Transverse colon (tissue), 4 donors: ENCODE measurements at regions not wholly inside any gene's neighbourhood (a gene's known extent, or its start where the extent isn't known, plus 50 kb on each side); places are given as distances from the start of the nearest gene placed in this dataset.

ENCODE experiments used
- DNase-seq: peaks from one replicate; pipeline ENCODE4 v3.0.0-alpha.2; 2019
- H3K27ac ChIP-seq, 4 donors: fragments of 200-600 bp; sonication (generic); 2 replicates each; pipeline ENCODE4 v1.5.1; 2016 to 2018; ENCODE audit warnings: inconsistent platforms in 4 of 4
- H3K27me3 ChIP-seq: fragments of 200-600 bp; sonication (generic); 2 replicates; pipeline ENCODE4 v1.5.1; 2017; ENCODE audit warnings: inconsistent platforms
- H3K36me3 ChIP-seq, 4 donors: fragments of 200-600 bp; sonication (generic); 2 replicates each; pipeline ENCODE4 v1.5.1; 2017 to 2019; ENCODE audit warnings: inconsistent platforms in 4 of 4
- H3K4me1 ChIP-seq, 4 donors: fragments of 200-600 bp; sonication (generic); 2 replicates each; pipeline ENCODE4 v1.5.1; 2017 to 2020; ENCODE audit warnings: inconsistent platforms in 4 of 4
- H3K4me3 ChIP-seq, 4 donors: fragments of 200-600 bp; sonication (generic); 1 replicate in 1 of 4; 2 replicates in 3 of 4; pipeline versions ENCODE4 v1.5.1 to v1.6.1; 2017 to 2019; ENCODE audit warnings: inconsistent platforms in 4 of 4
- H3K9me3 ChIP-seq, 2 donors: fragments of 200-600 bp; sonication (generic); 2 replicates each; pipeline ENCODE4 v1.5.1; 2017 to 2019; ENCODE audit warnings: inconsistent platforms in 2 of 2
- CTCF ChIP-seq, 5 experiments: fragments of 200-600 bp in 3 of 5; fragments of 450-650 bp in 2 of 5; sonication (generic) in 3 of 5; IDR thresholded peaks; 1 replicate in 2 of 5; 2 replicates in 3 of 5; pipeline ENCODE4 v1.5.1; 2016 to 2017; ENCODE audit warnings: antibody characterized with exemption in 5 of 5, inconsistent platforms in 3 of 5, mild to moderate bottlenecking in 2 of 5, moderate library complexity in 1 of 5
- EP300 ChIP-seq: sonication (generic); formaldehyde crosslinking; IDR thresholded peaks from one replicate; pipeline ENCODE4 v1.6.1; 2017; ENCODE audit warnings: antibody characterized with exemption, low read depth
- POLR2A ChIP-seq: fragments of 450-650 bp; IDR thresholded peaks from one replicate; pipeline ENCODE4 v1.6.1; 2016; ENCODE audit warnings: antibody characterized with exemption, mild to moderate bottlenecking, moderate library complexity
- POLR2AphosphoS5 ChIP-seq, 3 donors: sonication (generic); formaldehyde crosslinking; IDR thresholded peaks; one replicate each; pipeline ENCODE4 v1.6.1; 2016; ENCODE audit warnings: antibody characterized with exemption in 3 of 3
- WGBS, 2 donors: methylation state at CpG; one replicate each; pipeline ENCODE4 v1.1.5; 2018; ENCODE audit warnings: low coverage in 1 of 2; 5-methylcytosine and 5-hydroxymethylcytosine counted together
- in situ Hi-C, 4 donors: fragments of 200-750 bp; cut with MboI; loops; one replicate each; pipeline versions ENCODE4 v1.15.0 to v1.15.1; 2017; ENCODE audit warnings: low sequenced_read_pairs in 3 of 4, low pct_ligation_motif_present in 1 of 4, low pct_unique_long_range_greater_than_20kb in 1 of 4
- intact Hi-C: fragments of 100-400 bp; cut with DNase I; formaldehyde crosslinking; loops from one replicate; pipeline ENCODE4 v1.15.1; 2023; ENCODE audit warnings: low total_unique reads

- Histone ChIP-seq H3K27ac (no peak overlapping the region), H3K9me3 (no peaks in the 10 kb centered on the region), H3K4me3 (no peak overlapping the region), H3K36me3 (no peaks in the 10 kb centered on the region), H3K4me1 (no peaks in the 10 kb centered on the region), H3K27me3 (no peaks in the 10 kb centered on the region)
- no peak for DNase-seq
- intact Hi-C loops (no loop called here), in situ Hi-C loops (loop anchor here in 3 of 4 donors (25.0 kb wide), 1 partner anchor 254 kb away; no protein-coding TSS in a partner anchor)
- 76 to 87% methylated on average over 10 to 16 of the region's 16 CpGs for WGBS, 2 donors
- TF ChIP-seq CTCF (IDR thresholded peaks at IDR 0.05) (no peak), POLR2AphosphoS5 (IDR thresholded peaks at IDR 0.05) (no peak), EP300 (no peak), POLR2A (no peak)
These were observed 61.9 kb upstream of the CACUL1 start for GRCh38 chr10:118816471-118817168.

- Histone ChIP-seq H3K27ac (no peak overlapping the region), H3K9me3 (no peaks in the 10 kb centered on the region), H3K27me3 (no peaks in the 10 kb centered on the region), H3K4me1 (no peaks in the 10 kb centered on the region), H3K36me3 (no peaks in the 10 kb centered on the region), H3K4me3 (no peak overlapping the region)
- intact Hi-C loops (no loop called here), in situ Hi-C loops (loop anchor here in 3 of 4 donors (25.0 kb wide), 1 partner anchor 255 kb away; no protein-coding TSS in a partner anchor)
- no peak for DNase-seq
- TF ChIP-seq CTCF (IDR thresholded peaks at IDR 0.05): no peak
- no peak for TF ChIP-seq POLR2A
- no peak for TF ChIP-seq EP300
- no peak for TF ChIP-seq POLR2AphosphoS5 (IDR thresholded peaks at IDR 0.05)
- WGBS, 2 donors: 88 to 96% methylated on average over 8 to 18 of the region's 18 CpGs
These were observed 62.7 kb upstream of the CACUL1 start for GRCh38 chr10:118817328-118818068.

GRCh38 chr10:118818621-118819221 is 64.0 kb upstream of the CACUL1 start:
- TF ChIP-seq POLR2AphosphoS5 (IDR thresholded peaks at IDR 0.05): no peak
- TF ChIP-seq CTCF (IDR thresholded peaks at IDR 0.05): no peak
- no peak for TF ChIP-seq POLR2A
- TF ChIP-seq EP300: no peak
- WGBS, 2 donors: 83% methylated on average over 16 of the region's 17 CpGs; no CpG with 5 or more reads in 1 of the 2 donors

More at GRCh38 chr10:118818621-118819221, 64.0 kb upstream of the CACUL1 start:
- H3K9me3 ChIP-seq: no peaks in the 10 kb centered on the region
- in situ Hi-C loops (loop anchor here in 3 of 4 donors (25.0 kb wide), 1 partner anchor 256 kb away; no protein-coding TSS in a partner anchor), intact Hi-C loops (no loop called here)
- H3K36me3 ChIP-seq: no peaks in the 10 kb centered on the region
- H3K4me1 ChIP-seq: no peaks in the 10 kb centered on the region
- no peak overlapping the region for H3K27ac ChIP-seq
- H3K27me3 ChIP-seq: no peaks in the 10 kb centered on the region
- no peak for DNase-seq
- H3K4me3 ChIP-seq: no peak overlapping the region
